HL-60 (cell line): ENCODE measurements at regions not wholly inside any gene's neighbourhood (a gene's known extent, or its start where the extent isn't known, plus 50 kb on each side); places are given as distances from the start of the nearest gene placed in this dataset.

ENCODE experiments used
- DNase-seq, 2 experiments: peaks; one replicate each; pipeline ENCODE4 v3.0.0-alpha.2; 2010 to 2020; ENCODE audit warnings: low read depth in 1 of 2, low spot score in 1 of 2
- H3K27ac ChIP-seq: fragments of 250-450 bp; sonication (Bioruptor Pico); replicated peaks from 2 replicates; pipeline ENCODE4 v1.5.1; 2020; ENCODE audit warnings: mild to moderate bottlenecking, moderate library complexity
- H3K27me3 ChIP-seq: fragments of 250-450 bp; sonication (Bioruptor Pico); 2 replicates; pipeline ENCODE4 v1.5.1; 2021; ENCODE audit warnings: mild to moderate bottlenecking, moderate library complexity; ENCODE audit not compliant: insufficient read depth, poor library complexity, severe bottlenecking
- H3K4me3 ChIP-seq: replicated peaks from 2 replicates; pipeline ENCODE4 v1.5.1; 2011; ENCODE audit warnings: mild to moderate bottlenecking, control low read depth, low read length; ENCODE audit not compliant: insufficient read depth
- GABPA ChIP-seq: IDR thresholded peaks from 2 replicates; pipeline ENCODE4 v1.6.1; 2012; ENCODE audit warnings: low read depth
- POLR2AphosphoS5 ChIP-seq: IDR thresholded peaks from 2 replicates; pipeline ENCODE4 v1.6.1; 2012; ENCODE audit warnings: low read depth
- SPI1 ChIP-seq: IDR thresholded peaks from 2 replicates; pipeline ENCODE4 v1.6.1; 2012; ENCODE audit warnings: low read depth, mild to moderate bottlenecking, borderline replicate concordance
- TF ChIP-seq, protein P1 (sequence below): IDR thresholded peaks from 2 replicates; pipeline ENCODE4 v1.6.1; 2012; ENCODE audit warnings: low read depth; ENCODE audit not compliant: insufficient replicate concordance
- TF ChIP-seq, protein P2 (sequence below): IDR thresholded peaks from one replicate; pipeline ENCODE4 v1.5.1; 2011; ENCODE audit warnings: low read length, control low read depth, inconsistent platforms; ENCODE audit not compliant: insufficient read depth

DNA sequence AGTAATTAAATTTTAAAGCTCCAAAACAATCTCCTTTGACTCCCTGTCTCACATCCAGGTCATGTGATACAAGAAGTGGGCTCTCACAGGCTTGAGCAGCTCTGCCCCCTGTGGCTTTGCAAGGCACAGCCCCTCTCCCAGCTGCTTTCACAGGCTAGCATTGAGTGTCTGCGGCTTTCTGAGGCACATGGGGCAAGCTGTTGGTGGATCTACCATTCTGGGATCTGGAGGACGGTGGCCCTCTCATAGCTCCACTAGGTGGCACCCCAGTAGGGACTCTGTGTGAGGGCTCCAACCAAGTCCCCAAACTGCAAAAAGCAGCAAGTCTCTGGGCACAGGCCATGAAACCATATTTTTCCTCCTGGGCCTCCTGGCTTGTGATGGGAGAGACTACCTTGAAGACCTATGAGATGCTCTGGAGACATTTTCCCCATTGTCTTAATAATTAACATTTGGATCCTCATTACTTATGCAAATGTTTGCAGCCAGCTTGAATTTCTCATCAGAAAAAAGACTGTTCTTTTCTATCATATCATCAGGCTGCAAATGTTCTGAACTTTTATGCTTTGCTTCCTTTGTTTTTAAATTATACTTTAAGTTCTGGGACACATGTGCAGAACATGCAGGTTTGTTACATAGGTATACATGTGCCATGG is 554.1 kb upstream of the OLFM3 start:
- Histone ChIP-seq H3K27ac (no peak overlapping the region), H3K27me3 (no peaks in the 10 kb centered on the region), H3K4me3 (no peak overlapping the region)
- TF ChIP-seq, protein P1, sequence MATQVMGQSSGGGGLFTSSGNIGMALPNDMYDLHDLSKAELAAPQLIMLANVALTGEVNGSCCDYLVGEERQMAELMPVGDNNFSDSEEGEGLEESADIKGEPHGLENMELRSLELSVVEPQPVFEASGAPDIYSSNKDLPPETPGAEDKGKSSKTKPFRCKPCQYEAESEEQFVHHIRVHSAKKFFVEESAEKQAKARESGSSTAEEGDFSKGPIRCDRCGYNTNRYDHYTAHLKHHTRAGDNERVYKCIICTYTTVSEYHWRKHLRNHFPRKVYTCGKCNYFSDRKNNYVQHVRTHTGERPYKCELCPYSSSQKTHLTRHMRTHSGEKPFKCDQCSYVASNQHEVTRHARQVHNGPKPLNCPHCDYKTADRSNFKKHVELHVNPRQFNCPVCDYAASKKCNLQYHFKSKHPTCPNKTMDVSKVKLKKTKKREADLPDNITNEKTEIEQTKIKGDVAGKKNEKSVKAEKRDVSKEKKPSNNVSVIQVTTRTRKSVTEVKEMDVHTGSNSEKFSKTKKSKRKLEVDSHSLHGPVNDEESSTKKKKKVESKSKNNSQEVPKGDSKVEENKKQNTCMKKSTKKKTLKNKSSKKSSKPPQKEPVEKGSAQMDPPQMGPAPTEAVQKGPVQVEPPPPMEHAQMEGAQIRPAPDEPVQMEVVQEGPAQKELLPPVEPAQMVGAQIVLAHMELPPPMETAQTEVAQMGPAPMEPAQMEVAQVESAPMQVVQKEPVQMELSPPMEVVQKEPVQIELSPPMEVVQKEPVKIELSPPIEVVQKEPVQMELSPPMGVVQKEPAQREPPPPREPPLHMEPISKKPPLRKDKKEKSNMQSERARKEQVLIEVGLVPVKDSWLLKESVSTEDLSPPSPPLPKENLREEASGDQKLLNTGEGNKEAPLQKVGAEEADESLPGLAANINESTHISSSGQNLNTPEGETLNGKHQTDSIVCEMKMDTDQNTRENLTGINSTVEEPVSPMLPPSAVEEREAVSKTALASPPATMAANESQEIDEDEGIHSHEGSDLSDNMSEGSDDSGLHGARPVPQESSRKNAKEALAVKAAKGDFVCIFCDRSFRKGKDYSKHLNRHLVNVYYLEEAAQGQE = no peak
- TF ChIP-seq, protein P2, sequence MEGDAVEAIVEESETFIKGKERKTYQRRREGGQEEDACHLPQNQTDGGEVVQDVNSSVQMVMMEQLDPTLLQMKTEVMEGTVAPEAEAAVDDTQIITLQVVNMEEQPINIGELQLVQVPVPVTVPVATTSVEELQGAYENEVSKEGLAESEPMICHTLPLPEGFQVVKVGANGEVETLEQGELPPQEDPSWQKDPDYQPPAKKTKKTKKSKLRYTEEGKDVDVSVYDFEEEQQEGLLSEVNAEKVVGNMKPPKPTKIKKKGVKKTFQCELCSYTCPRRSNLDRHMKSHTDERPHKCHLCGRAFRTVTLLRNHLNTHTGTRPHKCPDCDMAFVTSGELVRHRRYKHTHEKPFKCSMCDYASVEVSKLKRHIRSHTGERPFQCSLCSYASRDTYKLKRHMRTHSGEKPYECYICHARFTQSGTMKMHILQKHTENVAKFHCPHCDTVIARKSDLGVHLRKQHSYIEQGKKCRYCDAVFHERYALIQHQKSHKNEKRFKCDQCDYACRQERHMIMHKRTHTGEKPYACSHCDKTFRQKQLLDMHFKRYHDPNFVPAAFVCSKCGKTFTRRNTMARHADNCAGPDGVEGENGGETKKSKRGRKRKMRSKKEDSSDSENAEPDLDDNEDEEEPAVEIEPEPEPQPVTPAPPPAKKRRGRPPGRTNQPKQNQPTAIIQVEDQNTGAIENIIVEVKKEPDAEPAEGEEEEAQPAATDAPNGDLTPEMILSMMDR = peak; percentile 7
- peak in 1 of 2 experiments; percentile 28 for DNase-seq

DNA sequence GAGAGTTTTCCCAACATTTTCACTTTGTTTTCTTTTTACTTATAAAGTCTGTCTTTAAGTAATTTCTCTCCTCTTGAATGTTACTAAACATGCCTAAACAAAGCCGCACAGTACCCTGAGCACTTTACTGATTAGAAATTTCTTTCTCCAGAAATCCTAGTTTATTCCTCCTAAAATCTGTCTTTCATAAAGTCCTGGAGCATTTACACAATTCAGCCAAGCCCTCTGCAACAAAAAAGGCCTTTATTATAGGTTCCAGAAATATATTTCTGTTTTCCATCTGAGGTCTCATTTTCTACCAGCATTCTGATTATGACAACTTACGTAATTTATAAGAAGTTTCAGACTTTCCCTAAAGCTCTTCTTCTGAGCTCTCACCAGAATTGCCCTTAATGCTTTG is 549.5 kb upstream of the OLFM3 start:
- H3K4me3 ChIP-seq = no peak overlapping the region
- no peaks in the 10 kb centered on the region for H3K27me3 ChIP-seq
- DNase-seq = no peak
- no peak overlapping the region for H3K27ac ChIP-seq
- no peak for TF ChIP-seq SPI1
- TF ChIP-seq, protein P2 = no peak
- TF ChIP-seq POLR2AphosphoS5 = no peak
- TF ChIP-seq, protein P1 = no peak
- no peak for TF ChIP-seq GABPA

DNA sequence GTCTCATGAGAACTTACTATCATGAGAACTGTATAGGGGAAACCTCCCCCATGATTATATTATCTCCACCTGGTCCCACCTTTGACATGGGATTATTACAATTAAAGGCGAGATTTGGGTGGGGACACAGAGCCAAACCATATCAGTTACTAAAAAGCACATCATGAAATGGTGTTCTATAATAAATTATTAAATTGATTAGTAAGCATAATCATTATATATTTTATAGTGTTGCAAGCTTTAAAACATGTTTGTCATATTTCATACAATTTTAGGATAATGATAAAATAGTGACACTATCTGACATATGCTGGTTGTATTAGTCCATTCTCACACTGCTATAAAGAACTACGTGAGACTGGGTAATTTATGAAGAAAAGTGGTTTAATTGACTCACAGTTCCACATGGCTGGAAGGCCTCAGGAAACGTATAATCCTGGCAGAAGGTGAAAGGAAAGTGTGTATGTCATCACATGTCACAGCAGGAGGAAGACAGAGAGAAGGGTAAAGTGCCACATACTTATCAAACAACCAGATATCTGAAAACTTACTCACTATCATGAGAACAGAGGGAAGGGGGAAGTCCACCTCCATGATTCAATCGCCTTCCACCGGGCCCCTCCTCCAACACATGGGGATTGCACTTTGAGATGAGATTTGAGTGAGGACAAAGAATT is 539.2 kb upstream of the OLFM3 start:
- TF ChIP-seq, protein P1 = no peak
- TF ChIP-seq POLR2AphosphoS5 = no peak
- TF ChIP-seq GABPA = no peak
- TF ChIP-seq, protein P2 = no peak
- TF ChIP-seq SPI1 = no peak
- Histone ChIP-seq H3K4me3 (no peak overlapping the region), H3K27me3 (no peaks in the 10 kb centered on the region), H3K27ac (no peak overlapping the region)
- no peak for DNase-seq
